ENCODE measurements at regions not wholly inside any gene's neighbourhood (a gene's known extent, or its start where the extent isn't known, plus 50 kb on each side); places are given as distances from the start of the nearest gene placed in this dataset.
"Not testable (repeated sequence)": the region's sequence is repeated elsewhere in the genome, so short reads cannot be mapped to it uniquely, and the experiment has no call there.

DNA sequence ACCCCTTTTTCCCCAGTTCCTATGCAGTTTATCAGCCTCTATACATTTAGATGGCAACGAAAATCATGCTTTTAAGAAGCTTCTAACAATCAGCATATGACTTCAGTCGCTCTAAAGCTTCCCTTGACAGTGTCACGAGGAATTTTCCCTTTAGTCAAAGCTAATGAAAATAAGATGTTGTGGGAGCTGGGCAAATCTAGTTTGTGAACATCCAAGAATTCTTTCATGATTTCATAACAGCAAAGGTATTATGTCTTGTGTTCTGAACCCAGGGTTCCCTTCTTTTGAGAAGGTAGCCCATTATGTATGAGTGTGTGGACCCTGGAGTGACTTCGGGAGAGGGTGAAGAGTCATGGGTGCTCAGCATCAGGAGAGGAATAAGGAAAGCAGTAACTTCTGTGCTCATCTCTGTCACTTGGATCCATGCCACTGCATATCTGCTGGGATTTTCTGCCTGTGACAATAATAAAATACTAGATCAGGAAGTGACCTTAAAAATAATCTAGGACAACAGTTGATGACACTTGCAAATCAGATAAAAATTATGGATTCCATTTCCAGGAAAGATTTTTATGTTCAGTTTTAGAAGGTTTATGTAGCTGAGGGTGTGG is 102.4 kb downstream of the PCSK1 start:
- CTCF ChIA-PET, result interaction anchor here (0.8 to 1.2 kb wide), 3 partner anchors 14 to 438 kb away, joined by 3 to 4 read pairs (median 4); no protein-coding TSS in a partner anchor
- POLR2A ChIA-PET, result no interaction called here
- Mint-ChIP-seq H3K27ac (no peak overlapping the region), H3K36me3 (ENCODE audit: low read depth) (no peaks in the 10 kb centered on the region), H3K9me3 (no peaks in the 10 kb centered on the region), H3K4me1 (no peaks in the 10 kb centered on the region), H3K27me3 (peaks cover 24% of the 10 kb centered on the region), H3K4me3 (no peak overlapping the region)
- DNase-seq, result no peak

DNA sequence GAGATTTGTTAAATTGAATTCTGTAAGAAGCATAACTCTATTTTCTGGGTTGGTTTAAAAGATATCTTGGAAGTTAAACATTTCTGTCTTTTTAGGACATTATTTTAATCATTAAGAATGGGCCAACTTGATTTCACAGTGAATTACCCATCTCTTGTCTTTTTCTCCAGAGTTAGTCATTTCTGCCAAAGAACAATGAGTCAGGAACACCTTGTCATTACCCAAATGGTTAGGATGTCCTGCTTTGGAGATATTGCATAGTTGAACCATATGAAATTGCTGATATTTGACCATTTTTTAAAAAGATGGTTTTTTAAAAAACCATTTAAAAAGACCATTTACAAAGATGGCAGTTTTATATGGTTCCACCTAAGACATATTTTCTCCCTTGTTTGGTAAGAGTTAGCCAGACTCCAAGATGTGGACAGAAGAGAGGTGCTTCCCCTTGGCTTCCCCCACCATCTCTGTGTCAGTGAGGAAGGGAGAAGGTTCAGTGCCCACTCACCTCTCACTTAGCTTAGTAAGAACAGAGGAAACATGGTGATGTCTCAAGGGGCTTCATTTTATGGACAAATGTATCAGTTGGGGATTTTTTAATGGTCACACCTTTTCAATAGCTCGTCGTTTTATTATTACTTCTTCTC is 103.0 kb downstream of the PCSK1 start:
- CTCF ChIA-PET, result interaction anchor here (0.6 to 1.2 kb wide), 5 partner anchors 15 to 552 kb away, joined by 3 to 4 read pairs (median 3); no protein-coding TSS in a partner anchor
- POLR2A ChIA-PET, result no interaction called here
- no peak overlapping the region for H3K4me3 Mint-ChIP-seq
- H3K36me3 Mint-ChIP-seq (ENCODE audit: low read depth), result no peaks in the 10 kb centered on the region
- no peaks in the 10 kb centered on the region for H3K4me1 Mint-ChIP-seq
- no peaks in the 10 kb centered on the region for H3K9me3 Mint-ChIP-seq
- DNase-seq, result no peak
- no peak overlapping the region for H3K27ac Mint-ChIP-seq
- H3K27me3 Mint-ChIP-seq, result peaks cover 24% of the 10 kb centered on the region

DNA sequence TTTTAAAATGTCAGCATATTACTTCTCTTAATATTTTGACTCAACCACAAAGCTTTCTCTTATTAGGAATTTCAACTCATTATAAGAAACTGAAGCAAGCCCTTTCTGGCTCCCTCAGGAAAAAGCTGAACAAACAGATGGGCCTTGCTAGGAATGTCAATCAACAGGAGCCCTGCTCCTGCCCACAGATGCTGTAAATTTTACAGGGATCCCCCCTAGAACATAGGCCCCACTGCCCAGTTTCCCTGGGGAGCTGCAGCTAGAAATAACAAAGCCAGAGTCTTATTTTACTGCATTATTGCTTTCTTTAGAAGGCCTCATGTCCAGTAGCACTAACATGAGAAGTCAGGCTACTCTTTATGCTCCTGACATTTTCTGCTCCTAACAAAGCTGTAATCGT is 103.8 kb downstream of the PCSK1 start:
- H3K27me3 Mint-ChIP-seq, result peaks cover 26% of the 10 kb centered on the region
- H3K4me1 Mint-ChIP-seq, result no peaks in the 10 kb centered on the region
- no peak for DNase-seq
- H3K27ac Mint-ChIP-seq, result no peak overlapping the region
- H3K36me3 Mint-ChIP-seq (ENCODE audit: low read depth), result no peaks in the 10 kb centered on the region
- CTCF ChIA-PET, result interaction anchor here (0.6 to 1.2 kb wide), 3 partner anchors 266 to 551 kb away, joined by 3 read pairs; no protein-coding TSS in a partner anchor
- no peaks in the 10 kb centered on the region for H3K9me3 Mint-ChIP-seq
- no peak overlapping the region for H3K4me3 Mint-ChIP-seq
- POLR2A ChIA-PET, result no interaction called here

DNA sequence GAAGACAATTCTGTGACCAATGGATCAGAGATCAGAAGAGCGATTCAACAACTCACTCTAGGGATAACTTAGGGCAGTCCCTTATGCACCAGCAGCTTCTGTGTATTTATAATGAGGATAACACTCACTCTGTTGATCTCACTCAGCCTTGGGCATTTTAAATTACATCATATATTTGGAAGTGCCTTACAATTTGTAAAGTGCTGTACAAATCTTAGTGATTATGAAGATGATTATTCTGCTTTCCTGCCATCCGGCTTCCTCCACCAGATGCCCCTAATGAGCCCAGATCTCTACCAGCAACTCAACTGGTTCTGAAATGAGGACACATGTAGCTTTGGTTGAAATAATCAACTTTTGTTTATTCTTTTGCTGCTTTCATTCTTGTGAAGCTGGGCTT is 105.3 kb downstream of the PCSK1 start:
- no peak overlapping the region for H3K4me3 Mint-ChIP-seq
- peaks cover 30% of the 10 kb centered on the region for H3K27me3 Mint-ChIP-seq
- POLR2A ChIA-PET, result no interaction called here
- no peaks in the 10 kb centered on the region for H3K4me1 Mint-ChIP-seq
- DNase-seq, result no peak
- CTCF ChIA-PET, result interaction anchor here (1.0 kb wide), 1 partner anchor 466 kb away, joined by 4 read pairs; no protein-coding TSS in a partner anchor
- H3K36me3 Mint-ChIP-seq (ENCODE audit: low read depth), result no peaks in the 10 kb centered on the region
- H3K9me3 Mint-ChIP-seq, result no peaks in the 10 kb centered on the region
- H3K27ac Mint-ChIP-seq, result no peak overlapping the region

DNA sequence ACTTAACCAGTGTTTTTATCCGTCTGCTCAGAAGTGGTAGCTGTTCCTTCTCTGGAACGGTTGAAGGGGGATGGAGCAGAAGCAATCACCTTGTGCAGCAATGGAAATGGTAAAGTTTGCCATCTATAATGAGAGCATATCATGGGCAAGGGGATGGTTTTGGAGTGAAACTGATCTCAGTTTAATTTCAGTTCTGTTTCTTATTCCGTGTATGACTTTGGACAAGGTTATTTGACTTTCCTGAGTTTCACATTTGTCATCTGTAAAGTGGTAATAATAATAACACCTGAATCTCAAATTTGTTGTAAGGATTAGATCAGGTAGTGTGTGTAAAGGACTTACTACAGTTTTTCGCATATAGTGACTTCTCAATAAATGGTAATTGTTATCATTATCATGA is 106.1 kb downstream of the PCSK1 start:
- no peak overlapping the region for H3K27ac Mint-ChIP-seq

DNA sequence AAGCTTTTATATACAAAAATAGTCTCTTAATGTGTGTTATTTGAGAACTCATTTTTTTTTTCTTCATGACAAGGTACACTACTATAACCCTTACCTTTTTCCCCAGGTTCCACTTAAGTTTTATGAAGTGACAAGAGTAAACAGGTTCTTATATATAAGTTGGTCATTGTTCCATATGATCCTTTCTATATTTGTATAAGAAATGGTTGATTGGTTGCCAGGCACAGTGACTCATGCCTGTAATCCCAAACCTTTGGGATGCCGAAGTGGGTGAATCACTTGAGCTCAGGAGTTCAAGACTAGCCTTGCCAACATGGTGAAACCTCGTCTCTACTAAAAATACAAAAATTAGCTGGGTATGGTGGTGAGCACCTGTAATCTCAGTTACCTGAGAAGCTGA is 108.3 kb downstream of the PCSK1 start:
- Mint-ChIP-seq H3K36me3 (ENCODE audit: low read depth) (no peaks in the 10 kb centered on the region), H3K9me3 (no peaks in the 10 kb centered on the region), H3K27me3 (peaks cover 11% of the 10 kb centered on the region), H3K4me3 (no peak overlapping the region), H3K4me1 (no peaks in the 10 kb centered on the region), H3K27ac (no peak overlapping the region)
- DNase-seq, result no peak
- ChIA-PET CTCF (no interaction called here), POLR2A (no interaction called here)

More for the DNA sequence above, 106.1 kb downstream of the PCSK1 start:
- DNase-seq, result no peak
- no peaks in the 10 kb centered on the region for H3K36me3 Mint-ChIP-seq (ENCODE audit: low read depth)
- H3K4me3 Mint-ChIP-seq, result no peak overlapping the region
- peaks cover 26% of the 10 kb centered on the region for H3K27me3 Mint-ChIP-seq
- CTCF ChIA-PET, result no interaction called here
- no peaks in the 10 kb centered on the region for H3K9me3 Mint-ChIP-seq
- no peaks in the 10 kb centered on the region for H3K4me1 Mint-ChIP-seq
- POLR2A ChIA-PET, result no interaction called here

DNA sequence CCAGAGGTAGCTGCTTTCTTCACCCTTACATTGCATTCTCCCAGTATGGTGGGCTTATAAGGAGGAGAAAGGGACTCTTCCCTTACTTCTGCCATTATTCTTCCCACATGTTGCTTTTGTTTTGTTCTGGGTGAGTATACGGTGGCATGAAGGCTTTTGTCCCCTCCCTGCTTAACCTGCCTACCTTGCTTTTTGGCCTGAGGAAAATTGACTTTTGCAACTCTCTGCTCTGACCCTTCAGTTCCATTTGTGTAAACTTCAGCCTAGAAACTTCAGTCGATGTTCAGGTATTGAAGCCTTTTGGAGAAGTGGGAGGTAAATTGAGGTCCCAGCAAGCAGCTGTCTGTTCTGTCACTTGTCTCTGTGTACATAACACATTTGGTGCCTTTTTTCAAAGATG is 110.2 kb downstream of the PCSK1 start:
- ChIA-PET CTCF (interaction anchor here (1.0 to 2.3 kb wide), 3 partner anchors 13 to 14 kb away, joined by 3 to 9 read pairs (median 3); no protein-coding TSS in a partner anchor), POLR2A (no interaction called here)
- Mint-ChIP-seq H3K9me3 (no peaks in the 10 kb centered on the region), H3K27ac (no peak overlapping the region), H3K4me3 (no peak overlapping the region), H3K27me3 (peaks cover 6% of the 10 kb centered on the region), H3K4me1 (no peaks in the 10 kb centered on the region), H3K36me3 (ENCODE audit: low read depth) (no peaks in the 10 kb centered on the region)
- no peak for DNase-seq

DNA sequence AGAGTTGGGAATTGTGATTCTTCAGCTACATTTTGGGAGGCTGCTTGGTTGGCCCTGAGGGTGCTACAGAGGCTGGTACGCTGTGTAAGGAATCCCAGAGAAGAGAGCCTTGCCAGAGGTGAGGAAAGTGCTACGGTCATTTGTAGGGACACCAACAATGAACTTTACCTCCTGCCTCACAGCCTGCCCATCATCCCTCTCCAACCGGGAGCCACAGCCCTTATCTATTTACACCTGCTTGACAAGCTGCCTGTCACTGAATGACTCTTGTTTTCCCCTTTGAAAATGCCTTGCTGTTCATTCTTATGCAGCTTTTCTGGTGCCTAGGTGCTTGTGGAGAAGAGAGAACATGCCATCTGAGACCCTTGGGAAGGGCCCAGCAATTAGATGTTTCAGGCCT is 110.8 kb downstream of the PCSK1 start:
- Mint-ChIP-seq H3K4me1 (no peaks in the 10 kb centered on the region), H3K4me3 (no peak overlapping the region), H3K9me3 (no peaks in the 10 kb centered on the region), H3K27ac (no peak overlapping the region), H3K27me3 (peaks cover 6% of the 10 kb centered on the region), H3K36me3 (ENCODE audit: low read depth) (no peaks in the 10 kb centered on the region)
- POLR2A ChIA-PET, result no interaction called here
- CTCF ChIA-PET, result interaction anchor here (0.6 to 2.3 kb wide), 3 partner anchors 13 to 522 kb away, joined by 3 to 9 read pairs (median 3); no protein-coding TSS in a partner anchor
- no peak for DNase-seq

DNA sequence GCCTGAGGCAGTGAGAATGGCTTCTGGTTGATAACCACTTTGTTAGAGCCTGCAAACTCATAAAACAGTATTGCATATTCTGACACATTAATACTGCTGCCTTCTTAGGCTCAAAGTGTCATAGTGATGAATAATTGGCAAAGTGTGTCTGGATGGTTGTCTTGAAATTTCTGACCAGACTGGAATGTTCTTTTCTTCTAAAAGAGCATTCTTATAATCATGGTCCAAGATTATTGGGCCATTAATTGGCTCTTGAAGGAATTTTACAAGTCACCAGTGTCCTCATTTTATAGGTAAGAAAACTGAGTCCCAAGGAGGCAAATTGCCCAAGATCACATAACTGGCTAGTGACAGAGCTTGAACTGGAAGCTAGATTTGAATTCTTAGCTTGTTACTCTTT is 111.7 kb downstream of the PCSK1 start:
- Mint-ChIP-seq H3K36me3 (ENCODE audit: low read depth) (no peaks in the 10 kb centered on the region), H3K27ac (no peak overlapping the region), H3K9me3 (no peaks in the 10 kb centered on the region), H3K4me1 (no peaks in the 10 kb centered on the region), H3K27me3 (peaks cover 6% of the 10 kb centered on the region), H3K4me3 (no peak overlapping the region)
- POLR2A ChIA-PET, result no interaction called here
- no peak for DNase-seq
- CTCF ChIA-PET, result interaction anchor here (2.3 kb wide), 1 partner anchor 14 kb away, joined by 9 read pairs; no protein-coding TSS in a partner anchor

DNA sequence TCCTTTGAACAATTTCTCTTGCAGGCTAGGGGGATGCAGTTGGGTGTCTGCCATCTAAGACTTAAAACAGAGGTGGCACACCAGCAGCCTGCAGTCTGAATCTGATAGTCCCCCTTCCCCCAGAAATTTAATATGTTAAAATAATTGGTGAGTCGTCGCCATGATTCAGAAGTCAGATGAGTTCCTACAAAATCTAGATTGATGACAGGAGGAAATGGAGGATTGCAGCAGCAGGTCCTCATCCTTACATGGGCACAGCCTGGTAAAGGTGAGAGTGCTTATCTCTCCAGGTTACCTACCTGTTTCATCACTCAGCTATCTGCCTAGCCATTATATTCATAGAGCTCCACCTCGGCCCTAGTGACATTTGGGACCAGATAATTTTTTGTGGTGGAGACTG is 112.3 kb downstream of the PCSK1 start:
- ChIA-PET CTCF (no interaction called here), POLR2A (no interaction called here)
- no peak for DNase-seq
- no peaks in the 10 kb centered on the region for H3K4me1 Mint-ChIP-seq
- peaks cover 6% of the 10 kb centered on the region for H3K27me3 Mint-ChIP-seq
- H3K9me3 Mint-ChIP-seq, result no peaks in the 10 kb centered on the region
- no peak overlapping the region for H3K27ac Mint-ChIP-seq
- no peaks in the 10 kb centered on the region for H3K36me3 Mint-ChIP-seq (ENCODE audit: low read depth)
- no peak overlapping the region for H3K4me3 Mint-ChIP-seq

DNA sequence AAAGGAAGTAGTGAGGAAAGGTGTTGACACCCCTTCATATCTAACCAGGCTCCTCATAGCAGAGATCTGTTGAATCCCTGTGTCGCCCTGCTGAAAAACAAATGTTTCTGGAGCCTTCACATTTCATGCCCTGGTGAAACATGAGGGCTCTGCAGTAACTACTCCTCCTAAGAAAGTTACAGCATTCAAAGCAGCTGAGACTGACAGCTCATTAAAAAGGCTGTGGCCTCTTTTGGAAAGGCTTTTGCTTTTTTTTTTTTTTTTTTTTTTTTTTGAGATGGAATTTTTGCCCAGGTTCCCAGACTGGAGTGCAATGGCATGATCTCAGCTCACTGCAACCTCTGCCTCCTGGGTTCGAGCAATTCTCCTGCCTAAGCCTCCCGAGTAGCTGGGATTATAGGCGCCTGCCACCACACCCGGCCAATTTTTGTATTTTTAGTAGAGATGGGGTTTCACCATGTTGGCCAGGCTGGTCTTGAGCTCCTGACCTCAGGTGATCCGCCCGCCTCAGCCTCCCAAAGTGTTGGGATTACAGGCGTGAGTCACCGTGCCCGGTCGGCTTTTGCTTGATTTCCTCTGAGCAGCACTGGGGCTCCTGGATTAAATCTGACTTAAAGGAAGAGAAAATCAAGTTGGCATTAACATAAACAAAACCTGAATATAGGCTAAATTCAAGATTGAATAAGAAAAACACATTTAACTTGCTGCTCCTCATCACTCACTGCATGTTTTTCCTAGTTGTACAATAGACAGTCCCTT is 112.9 kb downstream of the PCSK1 start:
- DNase-seq; H3K27me3 Mint-ChIP-seq; H3K4me1 Mint-ChIP-seq; POLR2A ChIA-PET; CTCF ChIA-PET; H3K9me3 Mint-ChIP-seq; H3K36me3 Mint-ChIP-seq (ENCODE audit: low read depth); H3K27ac Mint-ChIP-seq; H3K4me3 Mint-ChIP-seq: not testable (repeated sequence)

DNA sequence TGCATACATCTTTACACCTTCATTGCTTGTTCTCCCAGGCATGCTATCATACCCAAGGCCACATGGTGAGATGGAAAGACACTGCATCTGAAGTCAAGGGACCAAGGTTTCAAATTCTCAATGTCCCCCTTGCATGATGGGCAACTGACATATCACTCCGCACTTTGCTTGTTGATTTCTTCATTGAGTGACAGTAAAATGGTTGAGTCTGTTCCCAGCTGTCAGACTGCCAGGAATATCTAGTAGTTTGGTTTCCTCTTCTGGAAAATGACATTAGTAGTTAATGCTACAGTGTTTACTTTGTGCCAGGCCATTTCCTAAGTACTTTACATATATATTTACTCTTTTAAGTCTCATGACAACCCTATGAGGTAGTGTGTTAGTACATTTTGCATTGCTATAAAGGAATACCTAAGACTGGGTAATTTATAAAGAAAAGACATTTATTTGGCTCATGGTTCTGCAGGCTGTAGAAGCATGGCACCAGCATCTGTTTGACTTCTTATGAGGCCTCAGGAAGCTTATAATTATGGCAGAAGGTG is 114.4 kb downstream of the PCSK1 start:
- no peaks in the 10 kb centered on the region for H3K9me3 Mint-ChIP-seq
- peaks cover 9% of the 10 kb centered on the region for H3K27me3 Mint-ChIP-seq
- H3K36me3 Mint-ChIP-seq (ENCODE audit: low read depth), result no peaks in the 10 kb centered on the region
- no peak for DNase-seq
- ChIA-PET CTCF (no interaction called here), POLR2A (no interaction called here)
- no peak overlapping the region for H3K27ac Mint-ChIP-seq
- no peaks in the 10 kb centered on the region for H3K4me1 Mint-ChIP-seq
- no peak overlapping the region for H3K4me3 Mint-ChIP-seq

DNA sequence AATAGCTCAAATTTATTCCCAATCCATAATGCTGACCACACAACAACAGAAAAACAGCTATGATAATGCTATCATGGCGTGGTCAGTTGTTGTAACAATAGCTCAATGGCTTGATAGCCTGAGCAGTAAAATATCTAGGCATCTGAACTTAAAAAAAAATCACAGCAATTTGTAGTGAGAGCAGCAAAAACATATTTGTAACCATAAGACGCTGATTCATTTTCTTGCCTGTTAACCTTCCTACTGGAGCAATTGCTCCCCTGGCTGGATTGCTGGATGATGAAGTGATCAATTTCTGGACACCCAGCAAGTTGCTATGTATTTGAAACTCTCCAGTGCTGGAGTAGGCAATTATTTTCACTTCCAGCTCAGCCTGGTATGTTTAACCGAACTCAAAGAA is 115.1 kb downstream of the PCSK1 start:
- Mint-ChIP-seq H3K27me3 (peaks cover 13% of the 10 kb centered on the region), H3K9me3 (no peaks in the 10 kb centered on the region), H3K4me1 (no peaks in the 10 kb centered on the region), H3K27ac (no peak overlapping the region), H3K4me3 (no peak overlapping the region), H3K36me3 (ENCODE audit: low read depth) (no peaks in the 10 kb centered on the region)
- ChIA-PET POLR2A (no interaction called here), CTCF (no interaction called here)
- no peak for DNase-seq

Measured in activated CD4-positive, alpha-beta T cell treated with anti-CD3 and anti-CD28 coated beads, Interleukin-2, amount 10 ng/mL, durations not matched to agents 7 days and 5 days (primary cell).